ENCODE measurements at regions not wholly inside any gene's neighbourhood (a gene's known extent, or its start where the extent isn't known, plus 50 kb on each side); places are given as distances from the start of the nearest gene placed in this dataset.

GRCh38 chr1:166785987-166786386, 53.3 kb upstream of the POGK start:
- no peak for TF ChIP-seq CTCF (conservative IDR thresholded peaks at IDR 0.05; ENCODE audit: low read length)
- DNase-seq (ENCODE audit: low read depth), result no peak

GRCh38 chr1:166789286-166789685, 50.0 kb upstream of the POGK start:
- DNase-seq (ENCODE audit: low read depth), result no peak
- H3K4me3 ChIP-seq (ENCODE audit: low read length), result no peak overlapping the region
- TF ChIP-seq CTCF (conservative IDR thresholded peaks at IDR 0.05; ENCODE audit: low read length), result no peak

More at GRCh38 chr1:166785987-166786386, 53.3 kb upstream of the POGK start:
- no peak overlapping the region for H3K4me3 ChIP-seq (ENCODE audit: low read length)

All from AG10803 (cell line).